ENCODE measurements at regions not wholly inside any gene's neighbourhood (a gene's known extent, or its start where the extent isn't known, plus 50 kb on each side); places are given as distances from the start of the nearest gene placed in this dataset.

DNA sequence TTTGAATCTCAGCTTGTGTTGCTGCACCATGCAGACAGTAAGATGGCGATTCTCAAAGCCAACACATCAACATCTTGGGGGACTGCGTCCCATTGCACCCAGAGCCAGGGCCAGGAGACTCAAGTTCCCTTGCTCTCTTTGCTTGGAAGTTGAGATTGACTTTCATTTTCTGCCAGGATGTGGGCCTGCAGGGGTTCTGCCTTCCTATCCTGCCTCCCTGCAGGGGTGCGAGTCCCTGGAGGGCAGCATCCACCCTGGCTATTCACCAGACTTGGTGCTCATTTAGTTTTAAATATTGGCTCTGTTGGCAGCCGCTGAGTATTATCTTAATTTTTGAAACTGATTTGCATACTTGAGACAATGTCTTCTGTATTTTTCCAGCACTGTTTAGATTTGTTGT is 451.5 kb downstream of the GLRX3 start:
- POLR2A ChIA-PET (ENCODE audit: low non-redundant PET): no interaction called here
- Histone ChIP-seq H3K4me3 (ENCODE audit: low read depth, low read length, poor library complexity, severe bottlenecking) (no peak overlapping the region), H3K36me3 (ENCODE audit: insufficient read depth, low read length, poor library complexity, severe bottlenecking) (no peaks in the 10 kb centered on the region), H3K27ac (ENCODE audit: low read depth, low read length, poor library complexity, severe bottlenecking) (no peak overlapping the region), H3K4me1 (ENCODE audit: insufficient read depth, low read length, poor library complexity, severe bottlenecking) (peaks cover 9% of the 10 kb centered on the region), H3K27me3 (replicated peaks; ENCODE audit: insufficient read depth, low read depth, low read length, poor library complexity) (no peaks in the 10 kb centered on the region), H3K9me3 (ENCODE audit: low read depth, low read length, poor library complexity, severe bottlenecking) (no peaks in the 10 kb centered on the region)
- intact Hi-C loops (cut with micrococcal nuclease; ENCODE audit: unreplicated experiment): no loop called here
- peak; percentile 66 for DNase-seq (ENCODE audit: low spot score)
- CTCF ChIA-PET: no interaction called here
- BruUV-seq (replicated peaks): no TSS peak
- TF ChIP-seq, protein P1, sequence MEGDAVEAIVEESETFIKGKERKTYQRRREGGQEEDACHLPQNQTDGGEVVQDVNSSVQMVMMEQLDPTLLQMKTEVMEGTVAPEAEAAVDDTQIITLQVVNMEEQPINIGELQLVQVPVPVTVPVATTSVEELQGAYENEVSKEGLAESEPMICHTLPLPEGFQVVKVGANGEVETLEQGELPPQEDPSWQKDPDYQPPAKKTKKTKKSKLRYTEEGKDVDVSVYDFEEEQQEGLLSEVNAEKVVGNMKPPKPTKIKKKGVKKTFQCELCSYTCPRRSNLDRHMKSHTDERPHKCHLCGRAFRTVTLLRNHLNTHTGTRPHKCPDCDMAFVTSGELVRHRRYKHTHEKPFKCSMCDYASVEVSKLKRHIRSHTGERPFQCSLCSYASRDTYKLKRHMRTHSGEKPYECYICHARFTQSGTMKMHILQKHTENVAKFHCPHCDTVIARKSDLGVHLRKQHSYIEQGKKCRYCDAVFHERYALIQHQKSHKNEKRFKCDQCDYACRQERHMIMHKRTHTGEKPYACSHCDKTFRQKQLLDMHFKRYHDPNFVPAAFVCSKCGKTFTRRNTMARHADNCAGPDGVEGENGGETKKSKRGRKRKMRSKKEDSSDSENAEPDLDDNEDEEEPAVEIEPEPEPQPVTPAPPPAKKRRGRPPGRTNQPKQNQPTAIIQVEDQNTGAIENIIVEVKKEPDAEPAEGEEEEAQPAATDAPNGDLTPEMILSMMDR (conservative IDR thresholded peaks at IDR 0.05; ENCODE audit: low read depth, low read length): no peak
- TF ChIP-seq EZH2 (IDR thresholded peaks at IDR 0.05; ENCODE audit: borderline replicate concordance, low read depth, low read length, poor library complexity, severe bottlenecking): no peak

DNA sequence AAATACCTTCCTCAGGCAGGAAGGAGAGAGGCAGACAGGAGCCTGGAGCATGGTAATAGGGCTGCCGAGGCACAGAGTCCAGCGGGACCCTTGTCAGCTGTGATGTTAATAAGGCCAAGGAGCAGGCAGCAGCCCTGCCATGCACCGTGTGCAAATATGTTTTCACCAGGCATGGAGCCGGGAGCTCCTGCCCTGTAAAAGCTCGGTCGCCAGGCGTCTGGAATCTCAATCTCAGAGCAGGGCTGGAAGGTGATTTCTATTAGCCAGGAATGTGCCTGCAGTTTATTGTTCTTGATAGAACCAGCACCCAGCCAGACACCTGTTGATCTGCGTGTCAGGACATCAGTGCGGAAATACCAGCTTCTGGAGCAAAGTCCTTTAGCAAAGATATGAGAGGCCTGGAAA is 469.8 kb downstream of the GLRX3 start:
- H3K27ac ChIP-seq (ENCODE audit: low read depth, low read length, poor library complexity, severe bottlenecking): no peak overlapping the region
- CTCF ChIA-PET: no interaction called here
- H3K4me3 ChIP-seq (ENCODE audit: low read depth, low read length, poor library complexity, severe bottlenecking): no peak overlapping the region
- no peaks in the 10 kb centered on the region for H3K36me3 ChIP-seq (ENCODE audit: insufficient read depth, low read length, poor library complexity, severe bottlenecking)
- POLR2A ChIA-PET (ENCODE audit: low non-redundant PET): no interaction called here
- H3K9me3 ChIP-seq (ENCODE audit: low read depth, low read length, poor library complexity, severe bottlenecking): no peaks in the 10 kb centered on the region
- DNase-seq (ENCODE audit: low spot score): no peak
- no peaks in the 10 kb centered on the region for H3K27me3 ChIP-seq (replicated peaks; ENCODE audit: insufficient read depth, low read depth, low read length, poor library complexity)
- H3K4me1 ChIP-seq (ENCODE audit: insufficient read depth, low read length, poor library complexity, severe bottlenecking): no peaks in the 10 kb centered on the region
- TF ChIP-seq, protein P1 (conservative IDR thresholded peaks at IDR 0.05; ENCODE audit: low read depth, low read length): no peak
- TF ChIP-seq EZH2 (IDR thresholded peaks at IDR 0.05; ENCODE audit: borderline replicate concordance, low read depth, low read length, poor library complexity, severe bottlenecking): no peak
- BruUV-seq (replicated peaks): no TSS peak
- intact Hi-C loops (cut with micrococcal nuclease; ENCODE audit: unreplicated experiment): no loop called here

DNA sequence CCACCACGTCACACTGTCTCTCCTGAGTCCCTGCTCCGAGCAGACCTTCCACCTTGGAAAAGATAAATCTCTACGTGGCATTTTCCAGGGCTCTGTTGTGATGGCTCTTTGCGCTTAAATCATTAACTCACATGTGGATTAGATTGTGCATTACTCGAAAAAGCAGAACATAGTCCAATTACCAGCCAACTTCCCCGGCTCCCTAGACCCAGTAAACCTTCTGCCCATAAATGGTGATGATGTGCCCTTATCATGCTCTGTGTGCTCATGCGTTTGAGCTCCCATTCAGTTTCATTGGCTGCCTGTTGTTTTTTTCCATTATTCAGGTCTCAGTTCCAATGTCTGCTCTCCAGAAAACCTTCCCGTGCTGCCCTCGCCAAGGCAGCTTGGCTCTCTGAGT is 471.2 kb downstream of the GLRX3 start:
- Histone ChIP-seq H3K9me3 (ENCODE audit: low read depth, low read length, poor library complexity, severe bottlenecking) (no peaks in the 10 kb centered on the region), H3K27ac (ENCODE audit: low read depth, low read length, poor library complexity, severe bottlenecking) (no peak overlapping the region), H3K27me3 (replicated peaks; ENCODE audit: insufficient read depth, low read depth, low read length, poor library complexity) (no peaks in the 10 kb centered on the region), H3K4me3 (ENCODE audit: low read depth, low read length, poor library complexity, severe bottlenecking) (no peak overlapping the region), H3K36me3 (ENCODE audit: insufficient read depth, low read length, poor library complexity, severe bottlenecking) (no peaks in the 10 kb centered on the region), H3K4me1 (ENCODE audit: insufficient read depth, low read length, poor library complexity, severe bottlenecking) (no peaks in the 10 kb centered on the region)
- POLR2A ChIA-PET (ENCODE audit: low non-redundant PET): no interaction called here
- BruUV-seq (replicated peaks): no TSS peak
- no peak for DNase-seq (ENCODE audit: low spot score)
- CTCF ChIA-PET: no interaction called here
- TF ChIP-seq, protein P1 (conservative IDR thresholded peaks at IDR 0.05; ENCODE audit: low read depth, low read length): no peak
- no peak for TF ChIP-seq EZH2 (IDR thresholded peaks at IDR 0.05; ENCODE audit: borderline replicate concordance, low read depth, low read length, poor library complexity, severe bottlenecking)
- intact Hi-C loops (cut with micrococcal nuclease; ENCODE audit: unreplicated experiment): no loop called here

Data from A673 (cell line).